Activated T-helper 1 cell treated with Interleukin-2 at 50 U/mL for 16 hours (primary cell): ENCODE measurements at regions not wholly inside any gene's neighbourhood (a gene's known extent, or its start where the extent isn't known, plus 50 kb on each side); places are given as distances from the start of the nearest gene placed in this dataset.

Source experiments
- DNase-seq: peaks from one replicate; pipeline ENCODE4 v3.0.0-alpha.2; 2020; ENCODE audit warnings: low read depth

GRCh38 chr5:73311291-73312110, 137.1 kb downstream of the FOXD1 start:
- DNase-seq, result no peak

GRCh38 chr5:73307645-73308355, 134.8 kb downstream of the TMEM174 start:
- DNase-seq, result no peak

GRCh38 chr5:73306741-73307275, 133.8 kb downstream of the TMEM174 start:
- DNase-seq, result no peak

GRCh38 chr5:73306078-73306719, 133.2 kb downstream of the TMEM174 start:
- DNase-seq, result no peak

- DNase-seq, result no peak
These were observed 132.4 kb downstream of the TMEM174 start for GRCh38 chr5:73305386-73305785.

- DNase-seq, result no peak
These were observed 131.4 kb downstream of the TMEM174 start for GRCh38 chr5:73304381-73304780.

- no peak for DNase-seq
These were observed 130.4 kb downstream of the TMEM174 start for GRCh38 chr5:73303148-73304079.

GRCh38 chr5:73302797-73303147, 129.8 kb downstream of the TMEM174 start:
- DNase-seq, result no peak

- no peak for DNase-seq
These were observed 128.4 kb downstream of the TMEM174 start for GRCh38 chr5:73301208-73301901.

GRCh38 chr5:73300337-73301207, 127.6 kb downstream of the TMEM174 start:
- DNase-seq, result no peak

- DNase-seq, result no peak
These were observed 126.8 kb downstream of the TMEM174 start for GRCh38 chr5:73299665-73300336.

- DNase-seq, result no peak
These were observed 126.0 kb downstream of the TMEM174 start for GRCh38 chr5:73298772-73299630.

GRCh38 chr5:73298251-73298771, 125.3 kb downstream of the TMEM174 start:
- DNase-seq, result no peak

GRCh38 chr5:73297430-73297829, 124.4 kb downstream of the TMEM174 start:
- DNase-seq, result no peak

GRCh38 chr5:73296772-73297171, 123.8 kb downstream of the TMEM174 start:
- no peak for DNase-seq

GRCh38 chr5:73295921-73296320, 122.9 kb downstream of the TMEM174 start:
- no peak for DNase-seq

- no peak for DNase-seq
These were observed 122.5 kb downstream of the TMEM174 start for GRCh38 chr5:73295447-73295846.

GRCh38 chr5:73292816-73293459, 119.9 kb downstream of the TMEM174 start:
- no peak for DNase-seq
